ENCODE measurements at regions not wholly inside any gene's neighbourhood (a gene's known extent, or its start where the extent isn't known, plus 50 kb on each side); places are given as distances from the start of the nearest gene placed in this dataset.

GRCh38 chr15:96106628-96107027 lies 223.9 kb upstream of the NR2F2 start:
- no TSS peak for BruUV-seq (replicated peaks)
- Mint-ChIP-seq H3K27me3 (ENCODE audit: insufficient read depth, unreplicated experiment) (no peaks in the 10 kb centered on the region), H3K4me3 (ENCODE audit: unreplicated experiment) (no peak overlapping the region), H3K36me3 (ENCODE audit: insufficient read depth, unreplicated experiment) (no peaks in the 10 kb centered on the region), H3K9me3 (ENCODE audit: unreplicated experiment) (peaks cover 10% of the 10 kb centered on the region), H3K27ac (ENCODE audit: low read depth, unreplicated experiment) (no peak overlapping the region), H3K4me1 (ENCODE audit: insufficient read depth, unreplicated experiment) (no peaks in the 10 kb centered on the region)
- ChIA-PET POLR2A (no interaction called here), CTCF (no interaction called here)
- intact Hi-C loops (cut with micrococcal nuclease) = no loop called here
- no peak for TF ChIP-seq CTCF (IDR thresholded peaks at IDR 0.05; ENCODE audit: unreplicated experiment)
- DNase-seq (ENCODE audit: unreplicated experiment) = no peak

GRCh38 chr15:96107916-96108315 lies 222.6 kb upstream of the NR2F2 start:
- Mint-ChIP-seq H3K9me3 (ENCODE audit: unreplicated experiment) (peaks cover 10% of the 10 kb centered on the region), H3K27ac (ENCODE audit: low read depth, unreplicated experiment) (no peak overlapping the region), H3K4me1 (ENCODE audit: insufficient read depth, unreplicated experiment) (no peaks in the 10 kb centered on the region), H3K36me3 (ENCODE audit: insufficient read depth, unreplicated experiment) (no peaks in the 10 kb centered on the region), H3K27me3 (ENCODE audit: insufficient read depth, unreplicated experiment) (no peaks in the 10 kb centered on the region), H3K4me3 (ENCODE audit: unreplicated experiment) (no peak overlapping the region)
- DNase-seq (ENCODE audit: unreplicated experiment) = no peak
- POLR2A ChIA-PET = interaction anchor here (0.8 kb wide), 1 partner anchor 312 kb away, joined by 3 read pairs; no protein-coding TSS in a partner anchor
- intact Hi-C loops (cut with micrococcal nuclease) = no loop called here
- BruUV-seq (replicated peaks) = no TSS peak
- CTCF ChIA-PET = interaction anchor here (0.6 kb wide), 1 partner anchor 25 kb away, joined by 7 read pairs; no protein-coding TSS in a partner anchor
- no peak for TF ChIP-seq CTCF (IDR thresholded peaks at IDR 0.05; ENCODE audit: unreplicated experiment)

GRCh38 chr15:96108405-96108804 lies 222.1 kb upstream of the NR2F2 start:
- CTCF ChIA-PET = interaction anchor here (0.6 kb wide), 1 partner anchor 26 kb away, joined by 7 read pairs; no protein-coding TSS in a partner anchor
- Mint-ChIP-seq H3K27me3 (ENCODE audit: insufficient read depth, unreplicated experiment) (no peaks in the 10 kb centered on the region), H3K4me1 (ENCODE audit: insufficient read depth, unreplicated experiment) (no peaks in the 10 kb centered on the region), H3K36me3 (ENCODE audit: insufficient read depth, unreplicated experiment) (no peaks in the 10 kb centered on the region), H3K4me3 (ENCODE audit: unreplicated experiment) (no peak overlapping the region), H3K9me3 (ENCODE audit: unreplicated experiment) (peaks cover 10% of the 10 kb centered on the region), H3K27ac (ENCODE audit: low read depth, unreplicated experiment) (no peak overlapping the region)
- POLR2A ChIA-PET = interaction anchor here (0.8 kb wide), 1 partner anchor 312 kb away, joined by 3 read pairs; no protein-coding TSS in a partner anchor
- no TSS peak for BruUV-seq (replicated peaks)
- TF ChIP-seq CTCF (IDR thresholded peaks at IDR 0.05; ENCODE audit: unreplicated experiment) = no peak
- no peak for DNase-seq (ENCODE audit: unreplicated experiment)
- intact Hi-C loops (cut with micrococcal nuclease) = no loop called here

- no TSS peak for BruUV-seq (replicated peaks)
- Mint-ChIP-seq H3K4me1 (ENCODE audit: insufficient read depth, unreplicated experiment) (no peaks in the 10 kb centered on the region), H3K27me3 (ENCODE audit: insufficient read depth, unreplicated experiment) (no peaks in the 10 kb centered on the region), H3K36me3 (ENCODE audit: insufficient read depth, unreplicated experiment) (no peaks in the 10 kb centered on the region), H3K27ac (ENCODE audit: low read depth, unreplicated experiment) (no peak overlapping the region), H3K4me3 (ENCODE audit: unreplicated experiment) (no peak overlapping the region), H3K9me3 (ENCODE audit: unreplicated experiment) (peaks cover 10% of the 10 kb centered on the region)
- intact Hi-C loops (cut with micrococcal nuclease) = loop anchor here (10.0 kb wide), 1 partner anchor 165 kb away; no protein-coding TSS in a partner anchor
- CTCF ChIA-PET = no interaction called here
- POLR2A ChIA-PET = no interaction called here
- DNase-seq (ENCODE audit: unreplicated experiment) = no peak
- TF ChIP-seq CTCF (IDR thresholded peaks at IDR 0.05; ENCODE audit: unreplicated experiment) = no peak
These were observed 220.7 kb upstream of the NR2F2 start for GRCh38 chr15:96109820-96110219.

Data from MCF 10A (cell line).